Tibial nerve (tissue), 4 donors: ENCODE measurements at regions not wholly inside any gene's neighbourhood (a gene's known extent, or its start where the extent isn't known, plus 50 kb on each side); places are given as distances from the start of the nearest gene placed in this dataset.

Source experiments
- DNase-seq, 2 donors: peaks; one replicate each; pipeline ENCODE4 v3.0.0-alpha.2; 2019; ENCODE audit warnings: low spot score in 2 of 2
- H3K27ac ChIP-seq, 4 donors: fragments of 200-600 bp; sonication (generic) in 3 of 4; one replicate each; pipeline ENCODE4 v1.5.1; 2017 to 2019; ENCODE audit warnings: mild to moderate bottlenecking in 1 of 4
- H3K27me3 ChIP-seq, 2 donors: fragments of 200-600 bp; sonication (generic) in 1 of 2; one replicate each; pipeline versions ENCODE4 v1.5.1 to v1.6.0; 2017 to 2019
- H3K36me3 ChIP-seq, 3 donors: fragments of 200-600 bp; sonication (generic); one replicate each; pipeline ENCODE4 v1.5.1; 2018 to 2019
- H3K4me1 ChIP-seq, 4 donors: fragments of 200-600 bp; sonication (generic) in 3 of 4; one replicate each; pipeline ENCODE4 v1.5.1; 2017 to 2019
- H3K4me3 ChIP-seq, 4 donors: fragments of 200-600 bp; sonication (generic) in 3 of 4; one replicate each; pipeline ENCODE4 v1.5.1; 2017 to 2019; ENCODE audit warnings: mild to moderate bottlenecking in 1 of 4, moderate library complexity in 1 of 4
- H3K9me3 ChIP-seq, 4 donors: fragments of 200-600 bp; sonication (generic) in 3 of 4; one replicate each; pipeline ENCODE4 v1.5.1; 2017 to 2019
- CTCF ChIP-seq, 5 experiments: fragments of 200-600 bp in 3 of 5; fragments of 450-650 bp in 2 of 5; sonication (generic) in 3 of 5; IDR thresholded peaks; one replicate each; pipeline ENCODE4 v1.5.1; 2016 to 2019; ENCODE audit warnings: antibody characterized with exemption in 5 of 5, mild to moderate bottlenecking in 3 of 5, moderate library complexity in 2 of 5
- EP300 ChIP-seq, 2 donors: sonication (generic); formaldehyde crosslinking; IDR thresholded peaks; one replicate each; pipeline ENCODE4 v1.6.1; 2017; ENCODE audit warnings: antibody characterized with exemption in 2 of 2, mild to moderate bottlenecking in 1 of 2
- POLR2A ChIP-seq, 2 donors: fragments of 450-650 bp; IDR thresholded peaks; one replicate each; pipeline ENCODE4 v1.6.1; 2017; ENCODE audit warnings: antibody characterized with exemption in 2 of 2, mild to moderate bottlenecking in 2 of 2, moderate library complexity in 2 of 2
- WGBS, 2 donors: methylation state at CpG; one replicate each; pipeline ENCODE4 v1.1.5; 2018; 5-methylcytosine and 5-hydroxymethylcytosine counted together

GRCh38 chr10:42960491-42960990, 116.3 kb upstream of the RET start:
- 78 to 79% methylated on average over 4 to 7 of the region's 7 CpGs for WGBS, 2 donors
- Histone ChIP-seq H3K4me3 (no peak overlapping the region), H3K36me3 (no peaks in the 10 kb centered on the region), H3K27me3 (no peaks in the 10 kb centered on the region), H3K27ac (no peak overlapping the region), H3K4me1 (no peaks in the 10 kb centered on the region), H3K9me3 (peaks cover 0 to 17% (median 0%) of the 10 kb centered on the region in 4 donors)
- no peak for TF ChIP-seq EP300 (IDR thresholded peaks at IDR 0.05)
- TF ChIP-seq CTCF (IDR thresholded peaks at IDR 0.05), result no peak
- no peak for TF ChIP-seq POLR2A (IDR thresholded peaks at IDR 0.05)
- DNase-seq, result peak in 1 of 2 donors; percentile 3

GRCh38 chr10:42960991-42961795, 115.7 kb upstream of the RET start:
- Histone ChIP-seq H3K4me1 (no peaks in the 10 kb centered on the region), H3K27me3 (no peaks in the 10 kb centered on the region), H3K9me3 (peaks cover 0 to 10% (median 0%) of the 10 kb centered on the region in 4 donors), H3K27ac (no peak overlapping the region), H3K4me3 (no peak overlapping the region), H3K36me3 (no peaks in the 10 kb centered on the region)
- 69 to 74% methylated on average over 10 of the region's 10 CpGs for WGBS, 2 donors
- TF ChIP-seq EP300 (IDR thresholded peaks at IDR 0.05) (no peak), CTCF (IDR thresholded peaks at IDR 0.05) (no peak), POLR2A (IDR thresholded peaks at IDR 0.05) (no peak)
- peak in 1 of 2 donors; percentile 3 for DNase-seq

GRCh38 chr10:42961796-42962109, 115.1 kb upstream of the RET start:
- H3K27me3 ChIP-seq, result no peaks in the 10 kb centered on the region
- DNase-seq, result peak in 1 of 2 donors; percentile 6
- WGBS, 2 donors, result 53 to 67% methylated on average over 6 of the region's 6 CpGs
- no peaks in the 10 kb centered on the region for H3K36me3 ChIP-seq
- no peak for TF ChIP-seq POLR2A (IDR thresholded peaks at IDR 0.05)
- TF ChIP-seq CTCF (IDR thresholded peaks at IDR 0.05), result no peak
- no peak for TF ChIP-seq EP300 (IDR thresholded peaks at IDR 0.05)
- no peaks in the 10 kb centered on the region for H3K4me1 ChIP-seq
- no peak overlapping the region for H3K4me3 ChIP-seq
- H3K9me3 ChIP-seq, result peaks cover 0 to 4% (median 0%) of the 10 kb centered on the region in 4 donors
- no peak overlapping the region for H3K27ac ChIP-seq

GRCh38 chr10:42962110-42962901, 114.6 kb upstream of the RET start:
- no peak for TF ChIP-seq POLR2A (IDR thresholded peaks at IDR 0.05)
- TF ChIP-seq CTCF (IDR thresholded peaks at IDR 0.05), result no peak
- no peak for TF ChIP-seq EP300 (IDR thresholded peaks at IDR 0.05)
- H3K9me3 ChIP-seq, result no peaks in the 10 kb centered on the region
- H3K36me3 ChIP-seq, result no peaks in the 10 kb centered on the region
- no peak overlapping the region for H3K27ac ChIP-seq
- H3K4me3 ChIP-seq, result no peak overlapping the region
- WGBS, 2 donors, result 50 to 87% methylated on average over 3 to 16 of the region's 16 CpGs
- H3K27me3 ChIP-seq, result no peaks in the 10 kb centered on the region
- no peaks in the 10 kb centered on the region for H3K4me1 ChIP-seq
- DNase-seq, result peak in 1 of 2 donors; percentile 7

- H3K27me3 ChIP-seq, result no peaks in the 10 kb centered on the region
- TF ChIP-seq POLR2A (IDR thresholded peaks at IDR 0.05), result no peak
- no peak for TF ChIP-seq CTCF (IDR thresholded peaks at IDR 0.05)
- TF ChIP-seq EP300 (IDR thresholded peaks at IDR 0.05), result no peak
- DNase-seq, result no peak
Observed at GRCh38 chr10:42962902-42963231, 114.0 kb upstream of the RET start.

More at GRCh38 chr10:42962902-42963231, 114.0 kb upstream of the RET start:
- no peaks in the 10 kb centered on the region for H3K4me1 ChIP-seq
- no peak overlapping the region for H3K27ac ChIP-seq
- H3K9me3 ChIP-seq, result no peaks in the 10 kb centered on the region
- 88 to 90% methylated on average over 5 of the region's 5 CpGs for WGBS, 2 donors
- no peak overlapping the region for H3K4me3 ChIP-seq
- H3K36me3 ChIP-seq, result no peaks in the 10 kb centered on the region
